ENCODE measurements at regions not wholly inside any gene's neighbourhood (a gene's known extent, or its start where the extent isn't known, plus 50 kb on each side); places are given as distances from the start of the nearest gene placed in this dataset.

DNA sequence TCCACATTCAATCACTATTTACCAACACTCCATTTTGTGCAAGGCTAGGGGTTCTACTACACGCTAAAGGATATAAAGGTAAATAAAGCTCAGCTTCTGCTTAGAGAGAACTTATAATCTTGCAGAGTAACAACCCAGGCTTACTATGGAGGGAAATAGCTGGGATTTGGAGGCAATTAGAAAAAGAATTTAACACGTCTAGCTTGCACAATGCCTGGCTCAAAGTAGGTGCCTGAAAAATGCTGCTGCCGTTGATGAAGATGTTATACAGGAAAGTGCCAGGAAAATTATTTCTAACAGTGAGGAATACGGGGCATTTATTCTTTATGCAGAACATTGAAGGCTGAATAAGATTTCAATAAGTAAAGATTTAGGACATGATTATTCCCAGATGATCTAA, 214.2 kb downstream of the KITLG start:
- TF ChIP-seq EZH2 (IDR thresholded peaks at IDR 0.05; ENCODE audit: insufficient read depth, poor library complexity, severe bottlenecking) (no peak), EZH2phosphoT487 (IDR thresholded peaks at IDR 0.05; ENCODE audit: insufficient read depth, low read depth) (no peak)

Data from GM23248 (cell line).